ENCODE measurements at regions not wholly inside any gene's neighbourhood (a gene's known extent, or its start where the extent isn't known, plus 50 kb on each side); places are given as distances from the start of the nearest gene placed in this dataset.

GRCh38 chr16:52618753-52619497 is 72.0 kb upstream of the TOX3 start:
- no peak overlapping the region for H3K4me3 ChIP-seq
- TF ChIP-seq RBM25 (IDR thresholded peaks at IDR 0.05; ENCODE audit: low read depth, low read length, severe bottlenecking) (peak; percentile 37), NELFE (IDR thresholded peaks at IDR 0.05; ENCODE audit: insufficient read depth, insufficient read length) (no peak), SMARCA4 (IDR thresholded peaks at IDR 0.05) (no peak)
- TF ChIP-seq, protein P1, sequence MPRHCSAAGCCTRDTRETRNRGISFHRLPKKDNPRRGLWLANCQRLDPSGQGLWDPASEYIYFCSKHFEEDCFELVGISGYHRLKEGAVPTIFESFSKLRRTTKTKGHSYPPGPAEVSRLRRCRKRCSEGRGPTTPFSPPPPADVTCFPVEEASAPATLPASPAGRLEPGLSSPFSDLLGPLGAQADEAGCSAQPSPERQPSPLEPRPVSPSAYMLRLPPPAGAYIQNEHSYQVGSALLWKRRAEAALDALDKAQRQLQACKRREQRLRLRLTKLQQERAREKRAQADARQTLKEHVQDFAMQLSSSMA (CRISPR knock-in tag; IDR thresholded peaks at IDR 0.05): no peak
- no peaks in the 10 kb centered on the region for H4K20me1 ChIP-seq (replicated peaks; ENCODE audit: control insufficient read depth, insufficient read depth, low read length)
- no peak overlapping the region for H2AFZ ChIP-seq (ENCODE audit: low read depth, low read length)
- DNase-seq (ENCODE audit: extremely low read depth in 1 of 4, low spot score in 3 of 4): no peak
- CTCF ChIA-PET (ENCODE audit: low intra/inter-chr PET ratio): no interaction called here
- WGBS (ENCODE audit: insufficient coverage, low coverage, missing lambda C conversion rate): 0% methylated on average over 3 of the region's 3 CpGs
- POLR2A ChIA-PET: interaction anchor here (0.6 kb wide), 1 partner anchor 56 kb away, joined by 4 read pairs; no protein-coding TSS in a partner anchor
- in situ Hi-C loops (cut with MboI) (no loop called here), intact Hi-C loops (cut with micrococcal nuclease) (no loop called here)
- no peaks in the 10 kb centered on the region for H3K79me2 ChIP-seq (ENCODE audit: control insufficient read depth, insufficient read depth, low read length)
- no peaks in the 10 kb centered on the region for H3K36me3 ChIP-seq (ENCODE audit: control insufficient read depth, insufficient read depth, low read length)
- H3K9ac ChIP-seq (ENCODE audit: insufficient read depth in 1 of 2, low read depth in 2 of 2, low read length in 2 of 2): no peak overlapping the region
- FAIRE-seq: no peak
- no TSS peak for BruUV-seq (replicated peaks)
- no peak overlapping the region for H3K4me2 ChIP-seq (ENCODE audit: insufficient read depth, low read length)
- no peak overlapping the region for H3K27ac ChIP-seq (ENCODE audit: extremely low read depth, low read depth, low read length)
- H3K4me1 ChIP-seq (replicated peaks in 1 of 2; ENCODE audit: control insufficient read depth in 2 of 2, insufficient read depth in 2 of 2, low read length in 2 of 2): no peaks in the 10 kb centered on the region
- H3K27me3 ChIP-seq (ENCODE audit: control insufficient read depth in 2 of 2, insufficient read depth in 2 of 2, low read length in 2 of 2): no peaks in the 10 kb centered on the region
- H3K9me3 ChIP-seq (replicated peaks; ENCODE audit: control insufficient read depth, insufficient read depth, low read depth, low read length): no peaks in the 10 kb centered on the region
- no peaks in the 10 kb centered on the region for H3K9me1 ChIP-seq (ENCODE audit: control insufficient read depth, insufficient read depth, low read length)
- ATAC-seq: no peak

DNA sequence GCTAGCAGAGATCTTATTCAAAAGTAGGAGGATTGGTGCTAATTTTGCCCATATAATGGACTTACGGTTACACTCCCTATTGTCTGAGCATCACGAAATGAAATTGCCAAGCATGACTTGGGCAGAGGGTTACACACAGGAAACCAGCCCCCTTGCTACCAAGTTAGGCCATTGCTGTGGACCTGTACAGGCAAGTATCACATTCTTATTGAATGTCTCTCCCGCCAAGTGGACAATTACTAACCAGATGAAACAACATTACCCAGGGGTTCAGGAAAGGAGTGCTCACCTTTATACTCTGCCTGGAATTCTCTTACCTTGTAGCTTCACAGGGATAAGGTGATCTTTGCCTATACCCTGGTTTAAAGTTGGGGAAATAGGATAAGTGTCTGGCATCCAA is 70.6 kb upstream of the TOX3 start:
- FAIRE-seq: no peak

More for the DNA sequence above, 70.6 kb upstream of the TOX3 start:
- Histone ChIP-seq H3K9ac (ENCODE audit: insufficient read depth in 1 of 2, low read depth in 2 of 2, low read length in 2 of 2) (no peak overlapping the region), H3K27ac (ENCODE audit: extremely low read depth, low read depth, low read length) (no peak overlapping the region), H3K9me3 (replicated peaks; ENCODE audit: control insufficient read depth, insufficient read depth, low read depth, low read length) (no peaks in the 10 kb centered on the region), H3K4me2 (ENCODE audit: insufficient read depth, low read length) (no peak overlapping the region), H2AFZ (ENCODE audit: low read depth, low read length) (no peak overlapping the region), H4K20me1 (replicated peaks; ENCODE audit: control insufficient read depth, insufficient read depth, low read length) (no peaks in the 10 kb centered on the region), H3K4me1 (replicated peaks in 1 of 2; ENCODE audit: control insufficient read depth in 2 of 2, insufficient read depth in 2 of 2, low read length in 2 of 2) (no peaks in the 10 kb centered on the region), H3K4me3 (no peak overlapping the region), H3K79me2 (ENCODE audit: control insufficient read depth, insufficient read depth, low read length) (no peaks in the 10 kb centered on the region), H3K27me3 (ENCODE audit: control insufficient read depth in 2 of 2, insufficient read depth in 2 of 2, low read length in 2 of 2) (no peaks in the 10 kb centered on the region), H3K36me3 (ENCODE audit: control insufficient read depth, insufficient read depth, low read length) (no peaks in the 10 kb centered on the region), H3K9me1 (ENCODE audit: control insufficient read depth, insufficient read depth, low read length) (no peaks in the 10 kb centered on the region)
- TF ChIP-seq TAF9B (IDR thresholded peaks at IDR 0.05; ENCODE audit: partially characterized antibody): no peak
- no peak for TF ChIP-seq MAFK (IDR thresholded peaks at IDR 0.05; ENCODE audit: low read length)
- no peak for TF ChIP-seq ZNF778 (CRISPR knock-in tag; IDR thresholded peaks at IDR 0.05)
- TF ChIP-seq, protein P2, sequence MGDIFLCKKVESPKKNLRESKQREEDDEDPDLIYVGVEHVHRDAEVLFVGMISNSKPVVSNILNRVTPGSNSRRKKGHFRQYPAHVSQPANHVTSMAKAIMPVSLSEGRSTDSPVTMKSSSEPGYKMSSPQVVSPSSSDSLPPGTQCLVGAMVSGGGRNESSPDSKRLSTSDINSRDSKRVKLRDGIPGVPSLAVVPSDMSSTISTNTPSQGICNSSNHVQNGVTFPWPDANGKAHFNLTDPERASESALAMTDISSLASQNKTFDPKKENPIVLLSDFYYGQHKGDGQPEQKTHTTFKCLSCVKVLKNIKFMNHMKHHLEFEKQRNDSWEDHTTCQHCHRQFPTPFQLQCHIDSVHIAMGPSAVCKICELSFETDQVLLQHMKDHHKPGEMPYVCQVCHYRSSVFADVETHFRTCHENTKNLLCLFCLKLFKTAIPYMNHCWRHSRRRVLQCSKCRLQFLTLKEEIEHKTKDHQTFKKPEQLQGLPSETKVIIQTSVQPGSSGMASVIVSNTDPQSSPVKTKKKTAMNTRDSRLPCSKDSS (IDR thresholded peaks at IDR 0.05; ENCODE audit: low read depth, partially characterized antibody): no peak
- TF ChIP-seq, protein P3, sequence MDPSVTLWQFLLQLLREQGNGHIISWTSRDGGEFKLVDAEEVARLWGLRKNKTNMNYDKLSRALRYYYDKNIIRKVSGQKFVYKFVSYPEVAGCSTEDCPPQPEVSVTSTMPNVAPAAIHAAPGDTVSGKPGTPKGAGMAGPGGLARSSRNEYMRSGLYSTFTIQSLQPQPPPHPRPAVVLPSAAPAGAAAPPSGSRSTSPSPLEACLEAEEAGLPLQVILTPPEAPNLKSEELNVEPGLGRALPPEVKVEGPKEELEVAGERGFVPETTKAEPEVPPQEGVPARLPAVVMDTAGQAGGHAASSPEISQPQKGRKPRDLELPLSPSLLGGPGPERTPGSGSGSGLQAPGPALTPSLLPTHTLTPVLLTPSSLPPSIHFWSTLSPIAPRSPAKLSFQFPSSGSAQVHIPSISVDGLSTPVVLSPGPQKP (CRISPR knock-in tag; IDR thresholded peaks at IDR 0.05): no peak
- no peak for TF ChIP-seq ZNF431 (CRISPR knock-in tag; IDR thresholded peaks at IDR 0.05)
- ATAC-seq (no peak), DNase-seq (ENCODE audit: extremely low read depth in 1 of 4, low spot score in 3 of 4) (no peak)
- CTCF ChIA-PET (ENCODE audit: low intra/inter-chr PET ratio): no interaction called here
- intact Hi-C loops (cut with micrococcal nuclease) (no loop called here), in situ Hi-C loops (cut with MboI) (no loop called here)
- whole genome bisulfite sequencing (ENCODE audit: insufficient coverage, low coverage, missing lambda C conversion rate): 6% methylated on average over 2 of the region's 3 CpGs
- BruUV-seq (replicated peaks): no TSS peak
- POLR2A ChIA-PET: no interaction called here
